Mucosa of descending colon (tissue), 3 donors: ENCODE measurements at regions not wholly inside any gene's neighbourhood (a gene's known extent, or its start where the extent isn't known, plus 50 kb on each side); places are given as distances from the start of the nearest gene placed in this dataset.

Source experiments
- ATAC-seq: fragments of 200-7000 bp; cut with Tn5 transposase; one replicate; pipeline ENCODE4 v1.9.1; 2020; ENCODE audit warnings: mild to moderate bottlenecking, moderate library complexity
- DNase-seq, 3 donors: peaks; one replicate each; pipeline ENCODE4 v3.0.0-alpha.2; 2020
- H3K36me3 ChIP-seq: fragments of 200-600 bp; one replicate; pipeline ENCODE4 v1.8.0; 2021; ENCODE audit warnings: low read depth, mild to moderate bottlenecking
- H3K4me1 ChIP-seq: fragments of 200-600 bp; one replicate; pipeline ENCODE4 v1.8.0; 2021; ENCODE audit warnings: low read depth, mild to moderate bottlenecking
- H3K4me3 ChIP-seq: fragments of 200-600 bp; one replicate; pipeline ENCODE4 v1.8.0; 2021; ENCODE audit warnings: mild to moderate bottlenecking
- H3K9me3 ChIP-seq: fragments of 200-600 bp; one replicate; pipeline ENCODE4 v1.8.0; 2021; ENCODE audit warnings: mild to moderate bottlenecking
- CTCF ChIP-seq: fragments of 200-600 bp; IDR thresholded peaks from one replicate; pipeline ENCODE4 v1.8.0; 2022; ENCODE audit warnings: antibody characterized with exemption, mild to moderate bottlenecking
- intact Hi-C, 2 donors: fragments of 100-400 bp; cut with DNase I in 1 of 2; cut with micrococcal nuclease in 1 of 2; formaldehyde crosslinking; loops; one replicate each; pipeline versions ENCODE4 v1.11.0 to v1.11.1; 2022; cut with DNase I, micrococcal nuclease
- donor health status: DM: no; HTN: no; CAD: no; lungs with moderate emphysema.
- donor health status: DM: no; HTN: no; CAD: no.
- donor health status: DM: no; HTN: yes; CAD: no.

DNA sequence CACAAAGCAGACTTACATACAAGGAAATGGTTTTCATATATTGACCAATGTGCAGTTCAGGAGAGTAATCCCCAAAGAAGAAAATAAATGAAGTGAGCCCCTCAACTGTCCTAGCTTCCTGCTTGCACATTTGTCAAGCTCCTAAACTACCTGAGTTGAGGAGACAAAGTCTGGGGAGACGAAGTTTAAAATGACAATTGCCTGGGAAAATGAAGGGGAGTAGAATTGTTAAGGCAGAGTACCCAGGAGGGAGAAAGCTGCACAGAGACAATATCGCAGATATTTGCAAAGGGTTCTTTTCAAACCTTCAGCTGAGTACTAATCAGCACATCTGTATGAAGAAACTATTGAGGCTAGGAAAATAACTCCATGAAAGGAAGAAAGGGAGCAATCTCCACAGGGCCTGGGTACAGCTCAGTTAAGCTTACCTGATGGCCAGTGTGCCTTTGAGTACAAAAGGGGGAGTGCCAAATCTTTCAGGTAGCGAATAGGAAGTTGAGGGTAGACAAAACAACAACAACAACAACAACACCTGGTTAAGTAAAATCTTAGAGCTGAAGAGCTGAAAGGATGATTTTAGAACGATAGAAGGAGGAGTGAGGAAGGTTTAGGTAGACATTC, 1700.1 kb upstream of the PRR20A start:
- Histone ChIP-seq H3K4me1 (no peaks in the 10 kb centered on the region), H3K4me3 (no peak overlapping the region), H3K9me3 (peaks cover 20% of the 10 kb centered on the region), H3K36me3 (no peaks in the 10 kb centered on the region)
- ATAC-seq (no peak), DNase-seq (no peak)
- intact Hi-C loops: no loop called here
- TF ChIP-seq CTCF: no peak

DNA sequence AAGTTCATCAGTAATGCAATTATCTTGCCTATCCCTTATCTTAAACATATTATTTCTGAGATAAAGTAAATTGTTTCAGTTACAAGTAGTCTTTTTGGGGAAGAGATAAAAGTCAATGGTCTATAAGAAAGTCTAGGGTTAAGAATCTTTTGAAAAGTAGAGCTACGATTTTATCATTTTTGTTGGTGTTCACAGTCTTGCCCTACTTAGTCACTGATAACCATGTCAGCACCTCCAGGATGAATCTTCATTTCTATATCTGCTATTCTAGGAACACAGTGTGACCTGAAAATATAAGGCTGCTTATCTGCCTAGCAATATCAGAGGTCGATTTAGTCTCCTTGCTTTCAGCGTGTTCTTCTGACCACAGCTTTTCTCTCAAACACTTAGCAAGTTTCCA, 1676.5 kb upstream of the PRR20A start:
- peaks cover 33% of the 10 kb centered on the region for H3K9me3 ChIP-seq
- DNase-seq: no peak
- no peak for TF ChIP-seq CTCF
- H3K4me1 ChIP-seq: no peaks in the 10 kb centered on the region
- ATAC-seq: no peak
- no peak overlapping the region for H3K4me3 ChIP-seq
- intact Hi-C loops: no loop called here
- H3K36me3 ChIP-seq: no peaks in the 10 kb centered on the region

DNA sequence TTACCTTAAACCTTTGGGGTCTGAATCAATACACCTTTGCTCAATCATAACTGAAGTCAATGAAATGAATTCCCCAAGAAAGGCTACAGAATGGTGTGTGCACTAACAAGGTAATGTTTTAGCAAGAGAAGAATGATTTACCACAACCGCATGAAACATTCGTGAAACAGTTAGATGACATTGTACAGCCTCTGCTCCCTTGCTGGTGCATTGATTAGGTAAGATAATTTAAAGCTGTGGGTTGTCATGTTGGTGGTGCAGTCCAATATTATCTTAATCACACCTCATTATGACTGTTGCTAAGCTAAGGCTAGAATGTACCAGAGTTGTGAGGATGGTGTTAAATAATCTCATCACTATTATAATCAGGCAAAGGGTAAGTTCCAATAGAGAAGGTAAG, 1673.2 kb upstream of the PRR20A start:
- no peaks in the 10 kb centered on the region for H3K36me3 ChIP-seq
- DNase-seq (no peak), ATAC-seq (no peak)
- intact Hi-C loops: no loop called here
- no peak for TF ChIP-seq CTCF
- peaks cover 34% of the 10 kb centered on the region for H3K9me3 ChIP-seq
- no peak overlapping the region for H3K4me3 ChIP-seq
- no peaks in the 10 kb centered on the region for H3K4me1 ChIP-seq

- ATAC-seq (no peak), DNase-seq (no peak)
- no peaks in the 10 kb centered on the region for H3K4me1 ChIP-seq
- no peak for TF ChIP-seq CTCF
- intact Hi-C loops: no loop called here
- peaks cover 43% of the 10 kb centered on the region for H3K9me3 ChIP-seq
- no peak overlapping the region for H3K4me3 ChIP-seq
- H3K36me3 ChIP-seq: no peaks in the 10 kb centered on the region
Measured at GRCh38 chr13:55483626-55484158, 1657.0 kb upstream of the PRR20A start.

- no peak for TF ChIP-seq CTCF
- no peaks in the 10 kb centered on the region for H3K4me1 ChIP-seq
- peaks cover 64% of the 10 kb centered on the region for H3K9me3 ChIP-seq
- DNase-seq (no peak), ATAC-seq (no peak)
- H3K4me3 ChIP-seq: no peak overlapping the region
- intact Hi-C loops: no loop called here
- H3K36me3 ChIP-seq: no peaks in the 10 kb centered on the region
Measured at GRCh38 chr13:55493297-55493696, 1647.4 kb upstream of the PRR20A start.

DNA sequence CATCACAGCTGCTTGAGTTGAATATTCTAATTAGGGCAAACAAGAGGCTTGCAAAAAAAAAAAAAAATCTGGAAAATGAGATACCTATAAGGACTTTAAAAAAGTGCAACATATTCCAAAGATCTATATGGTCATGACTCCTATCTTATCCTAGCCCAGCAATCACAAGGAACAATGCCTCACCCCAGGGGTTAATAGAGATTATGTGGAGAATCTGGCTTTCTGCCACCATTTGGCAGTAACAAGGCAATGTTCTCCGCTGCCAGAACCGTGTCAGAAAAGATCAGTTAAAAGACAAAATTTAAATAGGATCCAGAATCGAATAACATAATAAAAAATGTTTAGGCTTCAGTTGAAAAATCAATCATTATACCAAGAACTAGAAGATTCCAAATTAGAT, 1643.2 kb upstream of the PRR20A start:
- no peak for TF ChIP-seq CTCF
- no peak for ATAC-seq
- intact Hi-C loops: no loop called here
- no peak for DNase-seq
- H3K4me1 ChIP-seq: no peaks in the 10 kb centered on the region
- no peak overlapping the region for H3K4me3 ChIP-seq
- no peaks in the 10 kb centered on the region for H3K36me3 ChIP-seq
- H3K9me3 ChIP-seq: peaks cover 67% of the 10 kb centered on the region
